IMR-90 (cell line): ENCODE measurements at regions not wholly inside any gene's neighbourhood (a gene's known extent, or its start where the extent isn't known, plus 50 kb on each side); places are given as distances from the start of the nearest gene placed in this dataset.

ENCODE experiments used
- ATAC-seq: fragments of 200-7000 bp; cut with Tn5 transposase; 2 replicates; pipeline ENCODE4 v1.9.1; 2020; ENCODE audit warnings: low read depth, mild to moderate bottlenecking, moderate library complexity
- BruUV-seq: library from RNA; stranded (reverse); fragments of 400-500 nt; replicated peaks from 2 replicates; lab custom pipeline; 2021; lab: Mats Ljungman, UMichigan
- CTCF ChIA-PET: fragments of 300-600 bp; formaldehyde crosslinking; extraction: SDS; loops from one replicate; lab custom pipeline; 2021; ENCODE audit warnings: antibody characterized with exemption; lab: Yijun Ruan, JAX
- POLR2A ChIA-PET: fragments of 300-600 bp; sonication (Branson Sonifier 250); formaldehyde crosslinking; loops from one replicate; lab custom pipeline; 2022; ENCODE audit warnings: antibody characterized with exemption; ENCODE audit not compliant: unreplicated experiment; lab: Charles Lee
- DNase-seq: peaks from one replicate; pipeline ENCODE4 v3.0.0; 2013
- H2AFZ ChIP-seq: replicated peaks from 2 replicates; pipeline ENCODE3; 2013; ENCODE audit warnings: low read length, mild to moderate bottlenecking; ENCODE audit not compliant: poor library complexity
- H2AK5ac ChIP-seq: 2 replicates; pipeline ENCODE4 v1.6.1; 2013; ENCODE audit warnings: low read depth, low read length, inconsistent platforms
- H2AK9ac ChIP-seq: replicated peaks from 2 replicates; pipeline ENCODE3; 2013; ENCODE audit warnings: mild to moderate bottlenecking, low read depth, low read length, moderate library complexity; ENCODE audit not compliant: poor library complexity
- H2BK120ac ChIP-seq: 2 replicates; pipeline ENCODE4 v1.6.1; 2013; ENCODE audit warnings: low read depth, low read length, inconsistent platforms
- H2BK15ac ChIP-seq: 3 replicates; pipeline ENCODE4 v1.6.1; 2013; ENCODE audit warnings: low read depth, low read length, inconsistent platforms
- H2BK20ac ChIP-seq: 2 replicates; pipeline ENCODE4 v1.6.1; 2013; ENCODE audit warnings: low read depth, mild to moderate bottlenecking, inconsistent platforms, low read length, moderate library complexity
- H2BK5ac ChIP-seq: 2 replicates; pipeline ENCODE4 v1.6.1; 2013; ENCODE audit warnings: mild to moderate bottlenecking, low read depth, low read length, inconsistent platforms; ENCODE audit not compliant: poor library complexity, severe bottlenecking
- H3K14ac ChIP-seq: replicated peaks from 2 replicates; pipeline ENCODE4 v1.6.1; 2013; ENCODE audit warnings: low read depth, low read length, inconsistent platforms
- H3K18ac ChIP-seq: 2 replicates; pipeline ENCODE4 v1.6.1; 2013; ENCODE audit warnings: low read depth, low read length, control low read depth
- H3K23ac ChIP-seq: 2 replicates; pipeline ENCODE4 v1.6.1; 2013; ENCODE audit warnings: low read depth, low read length, inconsistent platforms
- H3K27ac ChIP-seq: 2 replicates; pipeline ENCODE4 v1.5.1; 2013; ENCODE audit warnings: mild to moderate bottlenecking, control low read depth, low read length; ENCODE audit not compliant: insufficient read depth
- H3K27me3 ChIP-seq: 2 replicates; pipeline ENCODE4 v1.6.1; 2013; ENCODE audit warnings: low read length; ENCODE audit not compliant: control insufficient read depth, insufficient read depth
- H3K36me3 ChIP-seq: 2 replicates; pipeline ENCODE4 v1.6.1; 2013; ENCODE audit warnings: low read length, mixed read lengths; ENCODE audit not compliant: control insufficient read depth, insufficient read depth
- H3K4ac ChIP-seq: 2 replicates; pipeline ENCODE4 v1.6.1; 2013; ENCODE audit warnings: low read depth, low read length, inconsistent platforms
- H3K4me1 ChIP-seq: 2 replicates; pipeline ENCODE4 v1.6.1; 2013; ENCODE audit warnings: low read length, mixed read lengths; ENCODE audit not compliant: control insufficient read depth, insufficient read depth
- H3K4me2 ChIP-seq: 2 replicates; pipeline ENCODE4 v1.6.1; 2013; ENCODE audit warnings: low read depth, mild to moderate bottlenecking, control low read depth, low read length, moderate library complexity
- H3K4me3 ChIP-seq: 2 replicates; pipeline ENCODE4 v1.5.1; 2013; ENCODE audit warnings: low read depth, mild to moderate bottlenecking, control low read depth, low read length, moderate library complexity; ENCODE audit not compliant: insufficient read depth
- H3K56ac ChIP-seq: 2 replicates; pipeline ENCODE4 v1.6.1; 2013; ENCODE audit warnings: low read length, inconsistent platforms; ENCODE audit not compliant: insufficient read depth; ENCODE audit errors: extremely low read depth
- H3K79me1 ChIP-seq, 2 experiments: 2 replicates each; pipeline ENCODE4 v1.6.1; 2013; ENCODE audit warnings: low read length in 2 of 2, inconsistent platforms in 1 of 2, low read depth in 1 of 2
- H3K9ac ChIP-seq: 2 replicates; pipeline ENCODE4 v1.6.1; 2013; ENCODE audit warnings: low read depth, low read length, control low read depth
- H3K9me1 ChIP-seq: 2 replicates; pipeline ENCODE4 v1.6.1; 2013; ENCODE audit warnings: low read length, inconsistent platforms; ENCODE audit not compliant: insufficient read depth
- H3K9me3 ChIP-seq: 2 replicates; pipeline ENCODE4 v1.6.1; 2013; ENCODE audit warnings: low read length; ENCODE audit not compliant: control insufficient read depth, insufficient read depth
- H4K20me1 ChIP-seq: 2 replicates; pipeline ENCODE4 v1.6.1; 2013; ENCODE audit warnings: low read length, inconsistent platforms; ENCODE audit not compliant: insufficient read depth
- H4K5ac ChIP-seq: 2 replicates; pipeline ENCODE4 v1.6.1; 2013; ENCODE audit warnings: mild to moderate bottlenecking, low read depth, low read length, control low read depth
- H4K8ac ChIP-seq, 2 experiments: 2 replicates each; pipeline ENCODE4 v1.6.1; 2013; ENCODE audit warnings: low read depth in 2 of 2, low read length in 2 of 2, control low read depth in 1 of 2, inconsistent platforms in 1 of 2
- H4K91ac ChIP-seq: 2 replicates; pipeline ENCODE4 v1.6.1; 2013; ENCODE audit warnings: low read depth, low read length, inconsistent platforms; ENCODE audit not compliant: insufficient read depth
- BHLHE40 ChIP-seq: fragments of 150-350 bp; IDR thresholded peaks from 2 replicates; pipeline ENCODE4 v1.6.1; 2016; ENCODE audit warnings: mild to moderate bottlenecking, low read depth, low read length
- CHD1 ChIP-seq: IDR thresholded peaks from 2 replicates; pipeline ENCODE4 v1.6.1; 2012; ENCODE audit warnings: low read depth, low read length, improper control_type of control experiment
- MXI1 ChIP-seq: IDR thresholded peaks from 2 replicates; pipeline ENCODE4 v1.6.1; 2012; ENCODE audit warnings: low read depth, mild to moderate bottlenecking, low read length, moderate library complexity, borderline replicate concordance
- NFE2L2 ChIP-seq: fragments of 150-350 bp; IDR thresholded peaks from 2 replicates; pipeline ENCODE4 v1.6.1; 2016; ENCODE audit warnings: low read depth, mild to moderate bottlenecking, low read length
- POLR2A ChIP-seq: IDR thresholded peaks from 2 replicates; pipeline ENCODE4 v1.6.1; 2012; ENCODE audit warnings: mild to moderate bottlenecking, low read depth, low read length
- RAD21 ChIP-seq: IDR thresholded peaks from 2 replicates; pipeline ENCODE4 v1.6.1; 2012; ENCODE audit warnings: low read length, improper control_type of control experiment
- SMC3 ChIP-seq: fragments of 150-350 bp; IDR thresholded peaks from 2 replicates; pipeline ENCODE4 v1.6.1; 2016; ENCODE audit warnings: low read depth, mild to moderate bottlenecking, antibody characterized with exemption, low read length, moderate library complexity
- whole genome bisulfite sequencing, 2 experiments: methylation state at CpG; one replicate each; pipeline versions ENCODE4 v1.1.5 to v1.1.7; 2013; ENCODE audit warnings: missing lambda C conversion rate in 2 of 2; ENCODE audit not compliant: insufficient read length in 1 of 2; ENCODE audit errors: extremely low coverage in 2 of 2; 5-methylcytosine and 5-hydroxymethylcytosine counted together
- dilution Hi-C: fragments of 300-500 bp; cut with HindIII; formaldehyde crosslinking; loops from one replicate; pipeline ENCODE4 v1.14.3; 2018; ENCODE audit warnings: low sequenced_read_pairs; ENCODE audit not compliant: unreplicated experiment
- in situ Hi-C: fragments of 300-500 bp; cut with MboI; formaldehyde crosslinking; loops from 3 replicates; pipeline ENCODE4 v1.14.3; 2019; ENCODE audit warnings: low sequenced_read_pairs, inconsistent platforms, mixed read lengths
- intact Hi-C: fragments of 100-400 bp; cut with micrococcal nuclease; formaldehyde crosslinking; loops from 2 replicates; pipeline ENCODE4 v1.10.0; 2022
- TF ChIP-seq, protein P1 (sequence below): fragments of 150-350 bp; IDR thresholded peaks from 2 replicates; pipeline ENCODE4 v1.6.1; 2016; ENCODE audit warnings: low read depth, mild to moderate bottlenecking, low read length, moderate library complexity, borderline replicate concordance
- TF ChIP-seq, protein P2 (sequence below): conservative IDR thresholded peaks from 2 replicates; pipeline ENCODE4 v1.5.1; 2012; ENCODE audit warnings: mild to moderate bottlenecking, low read depth, low read length, improper control_type of control experiment
- TF ChIP-seq, protein P3 (sequence below): fragments of 150-350 bp; IDR thresholded peaks from 2 replicates; pipeline ENCODE4 v1.6.1; 2017; ENCODE audit warnings: mild to moderate bottlenecking, antibody characterized with exemption, low read length, low read depth

- no peak overlapping the region for H3K14ac ChIP-seq
- no peak overlapping the region for H3K4ac ChIP-seq
- H3K79me1 ChIP-seq: no peaks in the 10 kb centered on the region
- no peak overlapping the region for H4K5ac ChIP-seq
- no peak overlapping the region for H3K56ac ChIP-seq
- H3K27ac ChIP-seq: no peak overlapping the region
- H2BK20ac ChIP-seq: no peak overlapping the region
- TF ChIP-seq, protein P1, sequence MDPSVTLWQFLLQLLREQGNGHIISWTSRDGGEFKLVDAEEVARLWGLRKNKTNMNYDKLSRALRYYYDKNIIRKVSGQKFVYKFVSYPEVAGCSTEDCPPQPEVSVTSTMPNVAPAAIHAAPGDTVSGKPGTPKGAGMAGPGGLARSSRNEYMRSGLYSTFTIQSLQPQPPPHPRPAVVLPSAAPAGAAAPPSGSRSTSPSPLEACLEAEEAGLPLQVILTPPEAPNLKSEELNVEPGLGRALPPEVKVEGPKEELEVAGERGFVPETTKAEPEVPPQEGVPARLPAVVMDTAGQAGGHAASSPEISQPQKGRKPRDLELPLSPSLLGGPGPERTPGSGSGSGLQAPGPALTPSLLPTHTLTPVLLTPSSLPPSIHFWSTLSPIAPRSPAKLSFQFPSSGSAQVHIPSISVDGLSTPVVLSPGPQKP: no peak
- TF ChIP-seq POLR2A (no peak), CHD1 (no peak), NFE2L2 (no peak), RAD21 (no peak), MXI1 (no peak), SMC3 (no peak), BHLHE40 (no peak)
- TF ChIP-seq, protein P2, sequence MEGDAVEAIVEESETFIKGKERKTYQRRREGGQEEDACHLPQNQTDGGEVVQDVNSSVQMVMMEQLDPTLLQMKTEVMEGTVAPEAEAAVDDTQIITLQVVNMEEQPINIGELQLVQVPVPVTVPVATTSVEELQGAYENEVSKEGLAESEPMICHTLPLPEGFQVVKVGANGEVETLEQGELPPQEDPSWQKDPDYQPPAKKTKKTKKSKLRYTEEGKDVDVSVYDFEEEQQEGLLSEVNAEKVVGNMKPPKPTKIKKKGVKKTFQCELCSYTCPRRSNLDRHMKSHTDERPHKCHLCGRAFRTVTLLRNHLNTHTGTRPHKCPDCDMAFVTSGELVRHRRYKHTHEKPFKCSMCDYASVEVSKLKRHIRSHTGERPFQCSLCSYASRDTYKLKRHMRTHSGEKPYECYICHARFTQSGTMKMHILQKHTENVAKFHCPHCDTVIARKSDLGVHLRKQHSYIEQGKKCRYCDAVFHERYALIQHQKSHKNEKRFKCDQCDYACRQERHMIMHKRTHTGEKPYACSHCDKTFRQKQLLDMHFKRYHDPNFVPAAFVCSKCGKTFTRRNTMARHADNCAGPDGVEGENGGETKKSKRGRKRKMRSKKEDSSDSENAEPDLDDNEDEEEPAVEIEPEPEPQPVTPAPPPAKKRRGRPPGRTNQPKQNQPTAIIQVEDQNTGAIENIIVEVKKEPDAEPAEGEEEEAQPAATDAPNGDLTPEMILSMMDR: no peak
- TF ChIP-seq, protein P3, sequence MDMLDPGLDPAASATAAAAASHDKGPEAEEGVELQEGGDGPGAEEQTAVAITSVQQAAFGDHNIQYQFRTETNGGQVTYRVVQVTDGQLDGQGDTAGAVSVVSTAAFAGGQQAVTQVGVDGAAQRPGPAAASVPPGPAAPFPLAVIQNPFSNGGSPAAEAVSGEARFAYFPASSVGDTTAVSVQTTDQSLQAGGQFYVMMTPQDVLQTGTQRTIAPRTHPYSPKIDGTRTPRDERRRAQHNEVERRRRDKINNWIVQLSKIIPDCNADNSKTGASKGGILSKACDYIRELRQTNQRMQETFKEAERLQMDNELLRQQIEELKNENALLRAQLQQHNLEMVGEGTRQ: no peak
- no peak overlapping the region for H2BK120ac ChIP-seq
- no peak overlapping the region for H2AK5ac ChIP-seq
- dilution Hi-C loops: no loop called here
- no peak overlapping the region for H4K91ac ChIP-seq
- H3K4me2 ChIP-seq: no peak overlapping the region
- WGBS, 2 experiments: 0% methylated on average over 1 of the region's 5 CpGs; no CpG with 5 or more reads in 1 of the 2 experiments
- H4K20me1 ChIP-seq: no peaks in the 10 kb centered on the region
- H2BK15ac ChIP-seq: no peak overlapping the region
- H3K27me3 ChIP-seq: peaks cover 2% of the 10 kb centered on the region; the same call in 1 of the 2 replicates
- H2AFZ ChIP-seq: no peak overlapping the region
- DNase-seq (no peak), ATAC-seq (no peak)
- no peak overlapping the region for H2AK9ac ChIP-seq
- in situ Hi-C loops: no loop called here
- no peak overlapping the region for H2BK5ac ChIP-seq
- no TSS peak for BruUV-seq
- no peaks in the 10 kb centered on the region for H3K4me1 ChIP-seq
- POLR2A ChIA-PET: no interaction called here
- H3K36me3 ChIP-seq: no peaks in the 10 kb centered on the region
- H4K8ac ChIP-seq: no peak overlapping the region
- no peaks in the 10 kb centered on the region for H3K9me3 ChIP-seq
- no peak overlapping the region for H3K18ac ChIP-seq
- H3K4me3 ChIP-seq: no peak overlapping the region
- intact Hi-C loops: no loop called here
- no peaks in the 10 kb centered on the region for H3K9me1 ChIP-seq
- H3K9ac ChIP-seq: no peak overlapping the region
- H3K23ac ChIP-seq: no peak overlapping the region
- CTCF ChIA-PET: no interaction called here
Measured at GRCh38 chr17:13131225-13131624, 113.4 kb upstream of the ELAC2 start.
